VCaP (cell line): ENCODE measurements at regions not wholly inside any gene's neighbourhood (a gene's known extent, or its start where the extent isn't known, plus 50 kb on each side); places are given as distances from the start of the nearest gene placed in this dataset.

Source experiments
- H3K27ac ChIP-seq: fragments of 450-650 bp; 2 replicates; pipeline ENCODE4 v1.5.1; 2017
- CTCF ChIP-seq: fragments of 450-650 bp; conservative IDR thresholded peaks from 2 replicates; pipeline ENCODE4 v1.5.1; 2017; ENCODE audit warnings: mild to moderate bottlenecking, moderate library complexity

DNA sequence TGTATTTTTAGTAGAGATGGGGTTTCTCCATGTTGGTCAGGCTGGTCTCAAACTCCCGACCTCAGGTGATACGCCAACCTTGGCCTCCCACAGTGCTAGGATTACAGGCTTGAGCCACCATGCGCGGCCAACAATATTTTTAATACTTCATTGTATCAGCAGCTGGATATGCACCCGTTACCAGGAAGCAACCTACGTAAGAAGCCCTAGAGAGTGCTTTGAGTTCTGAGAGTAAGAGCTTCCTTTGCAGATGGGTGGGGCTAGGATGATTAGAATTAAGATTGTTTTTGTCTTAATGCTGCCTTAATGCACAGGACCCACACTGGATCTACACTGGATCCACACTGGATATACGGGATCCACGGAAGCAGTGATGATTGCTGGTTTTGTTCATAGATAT lies 123.9 kb upstream of the ABCA1 start:
- no peak overlapping the region for H3K27ac ChIP-seq
- TF ChIP-seq CTCF: no peak

GRCh38 chr9:105052346-105052745 lies 124.4 kb upstream of the ABCA1 start:
- H3K27ac ChIP-seq: no peak overlapping the region

GRCh38 chr9:105053209-105053652 lies 125.3 kb upstream of the ABCA1 start:
- H3K27ac ChIP-seq: no peak overlapping the region
- TF ChIP-seq CTCF: no peak

More at GRCh38 chr9:105052346-105052745, 124.4 kb upstream of the ABCA1 start:
- no peak for TF ChIP-seq CTCF

DNA sequence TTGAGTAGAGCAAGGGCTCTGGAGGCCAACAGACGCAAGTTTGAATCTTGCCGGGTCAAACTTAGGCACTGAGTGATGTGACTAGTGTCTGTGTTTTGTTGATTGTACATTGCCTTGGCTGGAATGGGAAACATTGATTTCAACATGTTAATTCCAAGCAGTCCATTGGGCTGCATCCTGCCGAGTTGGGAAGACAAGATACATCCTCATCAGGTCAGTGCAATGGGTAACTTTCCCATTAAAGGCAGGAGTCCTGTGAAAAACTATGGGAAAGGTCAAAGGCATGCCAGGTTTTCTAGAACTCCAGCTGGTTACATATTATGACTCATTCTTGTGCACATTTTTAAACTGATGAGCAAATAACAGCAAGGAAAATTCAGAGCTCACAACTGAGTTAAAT lies 126.5 kb upstream of the ABCA1 start:
- no peak overlapping the region for H3K27ac ChIP-seq
- TF ChIP-seq CTCF: no peak

GRCh38 chr9:105055917-105056316 lies 128.0 kb upstream of the ABCA1 start:
- TF ChIP-seq CTCF: no peak
- H3K27ac ChIP-seq: peak overlapping the region; percentile 46; the same call in 1 of the 2 replicates

GRCh38 chr9:105057551-105057950 lies 129.6 kb upstream of the ABCA1 start:
- no peak overlapping the region for H3K27ac ChIP-seq

GRCh38 chr9:105059252-105059651 lies 131.3 kb upstream of the ABCA1 start:
- no peak overlapping the region for H3K27ac ChIP-seq
- TF ChIP-seq CTCF: no peak

More at GRCh38 chr9:105057551-105057950, 129.6 kb upstream of the ABCA1 start:
- TF ChIP-seq CTCF: no peak
